ENCODE measurements at regions not wholly inside any gene's neighbourhood (a gene's known extent, or its start where the extent isn't known, plus 50 kb on each side); places are given as distances from the start of the nearest gene placed in this dataset.
A peak's percentile ranks its signal among the peaks of the same experiment; 100 is the strongest.
"Not testable (repeated sequence)": the region's sequence is repeated elsewhere in the genome, so short reads cannot be mapped to it uniquely, and the experiment has no call there.

- Mint-ChIP-seq H3K27me3 (peaks cover 12 to 18% (median 14%) of the 10 kb centered on the region in 5 donors), H3K9me3 (peaks cover 0 to 4% (median 0%) of the 10 kb centered on the region in 9 donors), H3K4me3 (no peak overlapping the region), H3K27ac (no peak overlapping the region), H3K4me1 (no peaks in the 10 kb centered on the region), H3K36me3 (no peaks in the 10 kb centered on the region)
- POLR2A ChIA-PET: no interaction called here
- ATAC-seq: no peak
- DNase-seq: no peak
Observed at GRCh38 chr10:63930584-63930983, 409.4 kb downstream of the REEP3 start.

GRCh38 chr10:63935705-63936104 lies 414.5 kb downstream of the REEP3 start:
- POLR2A ChIA-PET: no interaction called here
- H3K36me3 Mint-ChIP-seq: no peaks in the 10 kb centered on the region

GRCh38 chr10:63940277-63940922 lies 419.2 kb downstream of the REEP3 start:
- peaks cover 0 to 3% (median 1%) of the 10 kb centered on the region in 5 donors for H3K27me3 Mint-ChIP-seq
- POLR2A ChIA-PET: no interaction called here
- no peak overlapping the region for H3K27ac Mint-ChIP-seq
- no peaks in the 10 kb centered on the region for H3K9me3 Mint-ChIP-seq
- H3K4me1 Mint-ChIP-seq: no peaks in the 10 kb centered on the region
- no peak for DNase-seq
- H3K4me3 Mint-ChIP-seq: no peak overlapping the region
- H3K36me3 Mint-ChIP-seq: no peaks in the 10 kb centered on the region
- no peak for ATAC-seq

More at GRCh38 chr10:63935705-63936104, 414.5 kb downstream of the REEP3 start:
- H3K9me3 Mint-ChIP-seq: no peaks in the 10 kb centered on the region
- H3K4me3 Mint-ChIP-seq: no peak overlapping the region
- H3K27me3 Mint-ChIP-seq: peaks cover 3 to 15% (median 6%) of the 10 kb centered on the region in 5 donors
- ATAC-seq: no peak
- H3K27ac Mint-ChIP-seq: no peak overlapping the region
- H3K4me1 Mint-ChIP-seq: no peaks in the 10 kb centered on the region
- DNase-seq: no peak

GRCh38 chr10:63964406-63964805 lies 443.2 kb downstream of the REEP3 start:
- H3K36me3 Mint-ChIP-seq: no peaks in the 10 kb centered on the region
- no peak overlapping the region for H3K27ac Mint-ChIP-seq
- POLR2A ChIA-PET: no interaction called here
- no peaks in the 10 kb centered on the region for H3K4me1 Mint-ChIP-seq
- H3K4me3 Mint-ChIP-seq: no peak overlapping the region
- ATAC-seq: no peak
- no peak for DNase-seq
- H3K27me3 Mint-ChIP-seq: peaks cover 0 to 30% (median 6%) of the 10 kb centered on the region in 5 donors
- peaks cover 0 to 4% (median 0%) of the 10 kb centered on the region in 9 donors for H3K9me3 Mint-ChIP-seq

- peaks cover 0 to 27% (median 6%) of the 10 kb centered on the region in 5 donors for H3K27me3 Mint-ChIP-seq
- peaks cover 0 to 11% (median 0%) of the 10 kb centered on the region in 9 donors for H3K9me3 Mint-ChIP-seq
- no peak overlapping the region for H3K27ac Mint-ChIP-seq
- H3K4me3 Mint-ChIP-seq: no peak overlapping the region
- H3K4me1 Mint-ChIP-seq: no peaks in the 10 kb centered on the region
- H3K36me3 Mint-ChIP-seq: no peaks in the 10 kb centered on the region
- DNase-seq: no peak
- POLR2A ChIA-PET: no interaction called here
- ATAC-seq: no peak
Observed at GRCh38 chr10:63965846-63966245, 444.6 kb downstream of the REEP3 start.

GRCh38 chr10:63972949-63973827 lies 452.0 kb downstream of the REEP3 start:
- no peak for DNase-seq
- H3K27me3 Mint-ChIP-seq: peaks cover 0 to under 1% (median 0%) of the 10 kb centered on the region in 5 donors
- no peak overlapping the region for H3K4me3 Mint-ChIP-seq
- peaks cover 0 to 11% (median 2%) of the 10 kb centered on the region in 9 donors for H3K9me3 Mint-ChIP-seq
- H3K4me1 Mint-ChIP-seq: no peaks in the 10 kb centered on the region
- H3K36me3 Mint-ChIP-seq: no peaks in the 10 kb centered on the region
- ATAC-seq: no peak
- H3K27ac Mint-ChIP-seq: no peak overlapping the region
- POLR2A ChIA-PET: no interaction called here

- DNase-seq (peak in 2 of 10 donors; percentile 1 to 4), ATAC-seq (no peak)
- Mint-ChIP-seq H3K4me3 (no peak overlapping the region), H3K27ac (no peak overlapping the region), H3K36me3 (no peaks in the 10 kb centered on the region), H3K4me1 (peaks cover 0 to 3% (median 0%) of the 10 kb centered on the region in 4 donors), H3K9me3 (peaks cover 0 to 4% (median 0%) of the 10 kb centered on the region in 9 donors), H3K27me3 (peaks cover 0 to 4% (median 0%) of the 10 kb centered on the region in 5 donors)
- POLR2A ChIA-PET: no interaction called here
Observed at GRCh38 chr10:63976538-63976937, 455.3 kb downstream of the REEP3 start.

- ATAC-seq (no peak), DNase-seq (no peak)
- Mint-ChIP-seq H3K4me1 (peaks cover 0 to 3% (median 0%) of the 10 kb centered on the region in 4 donors), H3K9me3 (peaks cover 0 to 6% (median 0%) of the 10 kb centered on the region in 9 donors), H3K36me3 (no peaks in the 10 kb centered on the region), H3K27me3 (peaks cover 0 to 4% (median 0%) of the 10 kb centered on the region in 5 donors), H3K27ac (no peak overlapping the region), H3K4me3 (no peak overlapping the region)
- POLR2A ChIA-PET: no interaction called here
Observed at GRCh38 chr10:63977329-63977923, 456.2 kb downstream of the REEP3 start.

- H3K4me3 Mint-ChIP-seq, H3K27me3 Mint-ChIP-seq, POLR2A ChIA-PET, DNase-seq, H3K36me3 Mint-ChIP-seq, H3K4me1 Mint-ChIP-seq, H3K27ac Mint-ChIP-seq, H3K9me3 Mint-ChIP-seq, ATAC-seq: not testable (repeated sequence)
Observed at GRCh38 chr10:63980870-63981269, 459.7 kb downstream of the REEP3 start.

GRCh38 chr10:63984061-63984460 lies 462.9 kb downstream of the REEP3 start:
- POLR2A ChIA-PET: not testable (repeated sequence)
- Mint-ChIP-seq H3K9me3 (peaks cover 0 to 11% (median 5%) of the 10 kb centered on the region in 9 donors), H3K27me3 (peaks cover 0 to 18% (median 2%) of the 10 kb centered on the region in 5 donors)

GRCh38 chr10:63986536-63986935 lies 465.3 kb downstream of the REEP3 start:
- H3K4me3 Mint-ChIP-seq: no peak overlapping the region
- H3K27me3 Mint-ChIP-seq: peaks cover 0 to 14% (median 0%) of the 10 kb centered on the region in 5 donors
- H3K4me1 Mint-ChIP-seq: no peaks in the 10 kb centered on the region
- no peak for DNase-seq
- H3K36me3 Mint-ChIP-seq: peaks cover 0 to 4% (median 2%) of the 10 kb centered on the region in 3 donors
- H3K9me3 Mint-ChIP-seq: peaks cover 0 to 11% (median 4%) of the 10 kb centered on the region in 9 donors
- no peak overlapping the region for H3K27ac Mint-ChIP-seq
- POLR2A ChIA-PET: no interaction called here
- ATAC-seq: no peak

More at GRCh38 chr10:63984061-63984460, 462.9 kb downstream of the REEP3 start:
- H3K27ac Mint-ChIP-seq, H3K4me1 Mint-ChIP-seq, ATAC-seq, DNase-seq, H3K4me3 Mint-ChIP-seq, H3K36me3 Mint-ChIP-seq: not testable (repeated sequence)

- POLR2A ChIA-PET: no interaction called here
- no peak overlapping the region for H3K27ac Mint-ChIP-seq
- DNase-seq (no peak), ATAC-seq (no peak)
- H3K27me3 Mint-ChIP-seq: peaks cover 0 to 14% (median 0%) of the 10 kb centered on the region in 5 donors
- H3K9me3 Mint-ChIP-seq: peaks cover 0 to 11% (median 4%) of the 10 kb centered on the region in 9 donors
- H3K4me1 Mint-ChIP-seq: no peaks in the 10 kb centered on the region
- peaks cover 0 to 4% (median 2%) of the 10 kb centered on the region in 3 donors for H3K36me3 Mint-ChIP-seq
- H3K4me3 Mint-ChIP-seq: no peak overlapping the region
Observed at GRCh38 chr10:63987212-63987611, 466.0 kb downstream of the REEP3 start.

- DNase-seq (no peak), ATAC-seq (no peak)
Observed at GRCh38 chr10:63994371-63994770, 473.2 kb downstream of the REEP3 start.

More at GRCh38 chr10:63994371-63994770, 473.2 kb downstream of the REEP3 start:
- Mint-ChIP-seq H3K4me3 (no peak overlapping the region), H3K27ac (no peak overlapping the region), H3K36me3 (peaks cover 0 to 6% (median 0%) of the 10 kb centered on the region in 3 donors), H3K27me3 (peaks cover 0 to 14% (median 5%) of the 10 kb centered on the region in 5 donors), H3K4me1 (no peaks in the 10 kb centered on the region), H3K9me3 (peaks cover 0 to 21% (median 1%) of the 10 kb centered on the region in 9 donors)
- POLR2A ChIA-PET: no interaction called here

All from naive thymus-derived CD8-positive, alpha-beta T cell (primary cell).